Fibroblast of pulmonary artery (primary cell): ENCODE measurements at regions not wholly inside any gene's neighbourhood (a gene's known extent, or its start where the extent isn't known, plus 50 kb on each side); places are given as distances from the start of the nearest gene placed in this dataset.

Source experiments
- DNase-seq: peaks from one replicate; pipeline ENCODE4 v3.0.0-alpha.2; 2010; ENCODE audit warnings: low read depth
- H3K4me3 ChIP-seq: replicated peaks from 2 replicates; pipeline ENCODE4 v1.5.1; 2011; ENCODE audit warnings: low read depth, mild to moderate bottlenecking, control low read depth, low read length, moderate library complexity
- TF ChIP-seq, protein P1 (sequence below): IDR thresholded peaks from 2 replicates; pipeline ENCODE4 v1.5.1; 2011; ENCODE audit warnings: mild to moderate bottlenecking, control low read depth, low read length, inconsistent platforms; ENCODE audit errors: missing control alignments

DNA sequence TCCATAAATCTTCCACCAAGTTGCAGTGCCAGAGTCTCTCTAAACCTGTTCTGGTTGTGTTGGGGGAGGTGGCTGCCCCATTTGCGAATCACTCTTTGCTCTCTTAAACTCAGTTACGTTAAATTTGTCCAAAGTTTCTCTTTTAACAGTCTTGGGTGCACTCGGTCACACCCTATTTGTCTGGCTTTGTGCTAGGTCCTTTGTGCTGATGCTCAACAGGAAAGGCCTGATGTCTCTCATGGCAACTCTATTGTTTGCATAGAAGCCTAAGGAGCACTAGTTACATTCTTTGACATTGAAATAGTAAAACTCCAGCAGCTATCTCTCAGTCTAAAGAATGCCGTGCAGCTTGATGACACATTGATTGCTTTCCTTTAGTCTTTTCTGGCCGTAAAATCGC, 105.1 kb downstream of the TRMT11 start:
- TF ChIP-seq, protein P1, sequence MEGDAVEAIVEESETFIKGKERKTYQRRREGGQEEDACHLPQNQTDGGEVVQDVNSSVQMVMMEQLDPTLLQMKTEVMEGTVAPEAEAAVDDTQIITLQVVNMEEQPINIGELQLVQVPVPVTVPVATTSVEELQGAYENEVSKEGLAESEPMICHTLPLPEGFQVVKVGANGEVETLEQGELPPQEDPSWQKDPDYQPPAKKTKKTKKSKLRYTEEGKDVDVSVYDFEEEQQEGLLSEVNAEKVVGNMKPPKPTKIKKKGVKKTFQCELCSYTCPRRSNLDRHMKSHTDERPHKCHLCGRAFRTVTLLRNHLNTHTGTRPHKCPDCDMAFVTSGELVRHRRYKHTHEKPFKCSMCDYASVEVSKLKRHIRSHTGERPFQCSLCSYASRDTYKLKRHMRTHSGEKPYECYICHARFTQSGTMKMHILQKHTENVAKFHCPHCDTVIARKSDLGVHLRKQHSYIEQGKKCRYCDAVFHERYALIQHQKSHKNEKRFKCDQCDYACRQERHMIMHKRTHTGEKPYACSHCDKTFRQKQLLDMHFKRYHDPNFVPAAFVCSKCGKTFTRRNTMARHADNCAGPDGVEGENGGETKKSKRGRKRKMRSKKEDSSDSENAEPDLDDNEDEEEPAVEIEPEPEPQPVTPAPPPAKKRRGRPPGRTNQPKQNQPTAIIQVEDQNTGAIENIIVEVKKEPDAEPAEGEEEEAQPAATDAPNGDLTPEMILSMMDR, result no peak
- no peak overlapping the region for H3K4me3 ChIP-seq
- DNase-seq, result no peak

DNA sequence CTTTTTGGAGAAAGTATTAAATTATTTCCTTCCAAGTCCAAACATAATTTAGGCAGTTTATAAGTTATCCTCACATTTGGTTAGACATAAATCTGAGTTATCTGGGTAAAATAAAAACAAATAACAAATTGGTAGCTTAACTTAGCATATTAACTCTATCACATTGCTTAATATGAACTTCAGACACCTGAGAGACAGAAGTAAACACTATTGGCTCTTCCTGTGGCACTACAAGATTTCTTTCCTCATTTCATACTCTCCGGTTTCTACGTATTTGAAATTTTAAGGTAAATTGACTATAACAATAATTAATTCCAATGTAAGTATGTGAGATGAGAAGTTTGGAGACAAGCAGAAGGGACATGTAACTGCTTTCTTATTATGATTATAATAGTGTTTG, 106.8 kb downstream of the TRMT11 start:
- no peak overlapping the region for H3K4me3 ChIP-seq
- DNase-seq, result no peak
- TF ChIP-seq, protein P1, result no peak

DNA sequence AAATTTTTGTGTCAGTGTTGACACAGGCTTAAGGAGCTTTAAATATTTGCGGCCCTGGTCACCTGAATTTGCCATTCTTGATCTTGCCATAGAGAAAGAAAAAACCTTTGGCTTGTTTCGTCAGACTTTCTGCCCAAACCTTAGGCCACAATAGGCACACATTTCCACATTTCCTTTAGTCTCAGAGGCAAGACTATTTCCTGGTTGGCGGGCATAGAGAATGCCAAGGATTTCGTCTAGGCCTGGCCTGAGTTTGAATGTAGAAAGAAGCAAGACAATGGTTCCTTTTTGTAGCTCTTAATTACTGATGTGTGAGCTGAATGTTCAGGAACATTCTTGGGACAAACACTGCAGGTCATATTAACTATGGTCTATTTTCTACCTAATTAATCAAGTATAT, 108.1 kb downstream of the TRMT11 start:
- H3K4me3 ChIP-seq, result no peak overlapping the region
- DNase-seq, result no peak

DNA sequence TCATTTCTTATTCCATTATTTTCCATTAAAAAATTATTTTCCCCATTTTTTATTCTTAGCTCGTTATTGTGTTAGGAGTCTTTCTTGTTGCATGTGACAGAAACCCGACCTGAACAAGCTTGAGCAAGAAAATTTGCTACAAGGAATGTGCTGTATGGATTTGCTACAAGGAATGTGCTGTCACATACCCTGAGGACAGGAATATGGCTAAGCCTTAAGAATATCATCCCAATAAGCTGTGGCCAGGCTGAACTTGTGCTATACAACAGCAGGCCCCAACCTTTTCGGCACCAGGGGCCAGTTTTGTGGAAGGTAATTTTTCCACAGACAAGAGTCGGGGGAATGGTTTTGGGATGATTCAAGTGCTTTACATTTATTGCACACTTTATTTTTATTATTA, 114.0 kb downstream of the TRMT11 start:
- H3K4me3 ChIP-seq, result no peak overlapping the region
- no peak for DNase-seq
- TF ChIP-seq, protein P1, result no peak

More for the DNA sequence above, 108.1 kb downstream of the TRMT11 start:
- TF ChIP-seq, protein P1, result no peak

DNA sequence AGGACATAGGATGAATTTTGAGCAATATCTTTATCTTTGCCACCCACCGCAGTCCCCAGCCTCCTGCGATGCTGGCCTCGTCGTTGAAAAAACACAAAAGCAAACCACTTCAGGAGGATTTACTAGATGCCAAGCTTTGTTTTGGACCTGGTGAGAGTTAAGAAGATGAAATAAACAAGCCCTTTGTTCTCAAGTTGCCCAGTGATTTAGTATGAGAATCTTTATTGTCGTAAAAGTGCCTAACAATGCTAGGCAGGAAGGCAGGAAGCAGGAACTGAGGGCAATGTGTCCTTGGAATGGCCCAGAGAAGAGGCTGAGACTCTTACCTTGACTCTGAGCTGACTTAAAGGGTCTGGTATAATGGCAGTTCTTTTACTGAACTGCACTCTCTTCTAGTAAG, 116.0 kb downstream of the TRMT11 start:
- H3K4me3 ChIP-seq, result no peak overlapping the region
- TF ChIP-seq, protein P1, result no peak
- no peak for DNase-seq

DNA sequence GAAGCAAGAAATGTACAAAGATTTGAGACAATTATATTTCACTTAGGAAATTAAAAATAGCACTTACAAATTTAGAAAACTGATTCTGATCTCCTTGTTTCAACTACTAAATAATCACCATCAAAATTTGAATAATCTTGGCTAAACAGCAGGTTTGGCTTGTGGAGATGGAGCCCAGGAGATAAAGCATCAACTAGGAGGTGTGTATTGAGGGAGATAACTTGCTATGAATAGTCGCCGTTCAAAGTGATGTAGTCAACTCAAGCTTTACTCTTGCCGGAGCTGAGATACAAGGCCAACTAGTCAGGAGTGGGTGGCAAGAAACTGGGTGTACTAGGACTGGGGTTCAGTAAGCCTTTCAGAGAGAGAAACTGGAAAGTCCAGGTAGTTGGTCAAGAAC, 117.7 kb downstream of the TRMT11 start:
- TF ChIP-seq, protein P1, result no peak
- DNase-seq, result no peak
- H3K4me3 ChIP-seq, result no peak overlapping the region

DNA sequence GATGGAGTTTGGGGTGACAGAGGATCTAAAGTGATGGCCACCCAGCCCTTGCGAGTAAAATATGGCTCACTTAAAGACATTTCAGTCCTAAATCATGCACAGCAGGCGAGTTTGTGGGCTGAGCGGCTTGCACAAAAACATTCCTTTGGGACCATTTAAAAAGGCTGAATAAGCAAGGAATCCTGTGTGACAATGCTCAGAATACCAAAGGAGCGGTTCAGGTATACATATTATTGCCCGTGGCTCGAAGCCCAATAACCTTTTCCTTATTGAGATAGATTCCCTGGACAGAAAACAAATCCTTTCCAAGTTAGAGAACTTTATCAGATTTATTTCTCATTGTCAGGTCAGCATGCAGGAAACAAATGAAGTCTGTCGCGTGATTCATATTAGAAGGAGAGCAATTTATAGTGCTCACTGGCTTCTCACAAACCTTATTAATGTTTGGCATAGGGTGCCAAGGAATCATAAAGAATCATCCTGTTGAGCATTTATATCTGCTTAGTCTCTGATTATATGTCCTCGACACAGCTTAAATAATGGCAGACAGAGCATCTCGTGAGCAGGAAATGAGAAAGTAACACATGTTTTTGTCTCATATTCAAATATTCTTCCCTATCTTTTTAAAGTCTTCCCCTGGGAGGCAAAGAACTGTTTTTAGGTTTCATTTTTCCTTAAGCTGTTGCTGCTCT, 121.3 kb downstream of the TRMT11 start:
- DNase-seq, result peak; percentile 11
- H3K4me3 ChIP-seq, result no peak overlapping the region
- TF ChIP-seq, protein P1, result no peak
